CD4-positive, alpha-beta memory T cell (primary cell): ENCODE measurements at regions not wholly inside any gene's neighbourhood (a gene's known extent, or its start where the extent isn't known, plus 50 kb on each side); places are given as distances from the start of the nearest gene placed in this dataset.

Experiments
- CTCF ChIA-PET: fragments of 350-600 bp; sonication (Branson Sonifier 250); formaldehyde crosslinking; loops from one replicate; lab custom pipeline; 2021; ENCODE audit warnings: inconsistent platforms; ENCODE audit not compliant: partially characterized antibody; lab: Charles Lee
- POLR2A ChIA-PET: fragments of 350-600 bp; sonication (Branson Sonifier 250); formaldehyde crosslinking; loops from one replicate; lab custom pipeline; 2021; ENCODE audit not compliant: partially characterized antibody; lab: Charles Lee
- DNase-seq, 5 donors: peaks; one replicate each; pipeline versions ENCODE4 v3.0.0 to v3.0.0-alpha.2; 2020 to 2022; ENCODE audit warnings: mixed read lengths in 1 of 5
- H3K27ac ChIP-seq: one replicate; pipeline ENCODE4 v1.7.0; 2013; ENCODE audit warnings: low read depth, low read length
- H3K27me3 ChIP-seq: 2 replicates; pipeline ENCODE4 v1.7.0; 2013; ENCODE audit warnings: mild to moderate bottlenecking, low read length, moderate library complexity; ENCODE audit not compliant: insufficient read depth
- H3K36me3 ChIP-seq: 2 replicates; pipeline ENCODE4 v1.7.0; 2013; ENCODE audit warnings: mild to moderate bottlenecking, low read length, moderate library complexity; ENCODE audit not compliant: insufficient read depth
- H3K4me1 ChIP-seq: 2 replicates; pipeline ENCODE4 v1.7.0; 2013; ENCODE audit warnings: mild to moderate bottlenecking, low read length, moderate library complexity; ENCODE audit not compliant: insufficient read depth
- H3K4me3 ChIP-seq, 2 donors: one replicate each; pipeline ENCODE4 v1.7.0; 2013; ENCODE audit warnings: low read length in 2 of 2, mild to moderate bottlenecking in 1 of 2
- H3K9me3 ChIP-seq, 2 donors: one replicate each; pipeline ENCODE4 v1.7.0; 2013; ENCODE audit warnings: low read length in 2 of 2, control low read depth in 1 of 2; ENCODE audit not compliant: control insufficient read depth in 1 of 2
- H3K27ac Mint-ChIP-seq, 7 donors: one replicate each; pipeline ENCODE4 v1.8.0; 2020 to 2021; ENCODE audit warnings: mixed read lengths in 7 of 7, mild to moderate bottlenecking in 6 of 7, inconsistent platforms in 3 of 7, moderate library complexity in 3 of 7
- H3K27me3 Mint-ChIP-seq, 2 donors: one replicate each; pipeline ENCODE4 v1.8.0; 2020 to 2021; ENCODE audit warnings: mixed read lengths in 2 of 2
- H3K36me3 Mint-ChIP-seq, 2 donors: one replicate each; pipeline ENCODE4 v1.8.0; 2020 to 2021; ENCODE audit warnings: mixed read lengths in 2 of 2, inconsistent platforms in 1 of 2, mild to moderate bottlenecking in 1 of 2
- H3K4me1 Mint-ChIP-seq, 4 donors: one replicate each; pipeline ENCODE4 v1.8.0; 2020 to 2021; ENCODE audit warnings: mixed read lengths in 4 of 4, mild to moderate bottlenecking in 1 of 4
- H3K4me3 Mint-ChIP-seq, 8 donors: one replicate each; pipeline ENCODE4 v1.8.0; 2020 to 2021; ENCODE audit warnings: mixed read lengths in 8 of 8, mild to moderate bottlenecking in 7 of 8, moderate library complexity in 6 of 8, inconsistent platforms in 3 of 8
- H3K9me3 Mint-ChIP-seq, 8 donors: one replicate each; pipeline ENCODE4 v1.8.0; 2020 to 2021; ENCODE audit warnings: mixed read lengths in 8 of 8, mild to moderate bottlenecking in 5 of 8, inconsistent platforms in 3 of 8, moderate library complexity in 1 of 8
- intact Hi-C: fragments of 100-400 bp; cut with micrococcal nuclease; formaldehyde crosslinking; loops from one replicate; pipeline ENCODE4 v1.15.1; 2023

- H3K27ac ChIP-seq, result no peak overlapping the region
- ChIA-PET POLR2A (no interaction called here), CTCF (no interaction called here)
- Mint-ChIP-seq H3K9me3 (no peaks in the 10 kb centered on the region), H3K36me3 (no peaks in the 10 kb centered on the region), H3K27me3 (no peaks in the 10 kb centered on the region), H3K4me3 (no peak overlapping the region), H3K4me1 (peaks cover 0 to 3% (median 0%) of the 10 kb centered on the region in 4 donors), H3K27ac (no peak overlapping the region)
- DNase-seq, result no peak
- no peak overlapping the region for H3K4me3 ChIP-seq
- no peaks in the 10 kb centered on the region for H3K9me3 ChIP-seq
- H3K4me1 ChIP-seq, result no peaks in the 10 kb centered on the region
- H3K36me3 ChIP-seq, result no peaks in the 10 kb centered on the region
- no peaks in the 10 kb centered on the region for H3K27me3 ChIP-seq
- intact Hi-C loops, result no loop called here
Observed at GRCh38 chr5:93902288-93902687, 160.9 kb upstream of the POU5F2 start.

GRCh38 chr5:93899026-93899600, 157.7 kb upstream of the POU5F2 start:
- no peaks in the 10 kb centered on the region for H3K36me3 ChIP-seq
- peaks cover 0 to 6% (median under 1%) of the 10 kb centered on the region in 4 donors for H3K4me1 Mint-ChIP-seq
- H3K4me3 ChIP-seq, result no peak overlapping the region
- no peaks in the 10 kb centered on the region for H3K27me3 ChIP-seq
- no peaks in the 10 kb centered on the region for H3K27me3 Mint-ChIP-seq
- DNase-seq, result no peak
- ChIA-PET CTCF (interaction anchor here (0.7 to 1.4 kb wide), 4 partner anchors 17 to 839 kb away, joined by 3 to 5 read pairs (median 3); no protein-coding TSS in a partner anchor), POLR2A (no interaction called here)
- H3K4me1 ChIP-seq, result no peaks in the 10 kb centered on the region
- no peaks in the 10 kb centered on the region for H3K9me3 Mint-ChIP-seq
- H3K9me3 ChIP-seq, result no peaks in the 10 kb centered on the region
- H3K4me3 Mint-ChIP-seq, result no peak overlapping the region
- H3K36me3 Mint-ChIP-seq, result no peaks in the 10 kb centered on the region
- intact Hi-C loops, result no loop called here
- H3K27ac Mint-ChIP-seq, result no peak overlapping the region
- no peak overlapping the region for H3K27ac ChIP-seq

DNA sequence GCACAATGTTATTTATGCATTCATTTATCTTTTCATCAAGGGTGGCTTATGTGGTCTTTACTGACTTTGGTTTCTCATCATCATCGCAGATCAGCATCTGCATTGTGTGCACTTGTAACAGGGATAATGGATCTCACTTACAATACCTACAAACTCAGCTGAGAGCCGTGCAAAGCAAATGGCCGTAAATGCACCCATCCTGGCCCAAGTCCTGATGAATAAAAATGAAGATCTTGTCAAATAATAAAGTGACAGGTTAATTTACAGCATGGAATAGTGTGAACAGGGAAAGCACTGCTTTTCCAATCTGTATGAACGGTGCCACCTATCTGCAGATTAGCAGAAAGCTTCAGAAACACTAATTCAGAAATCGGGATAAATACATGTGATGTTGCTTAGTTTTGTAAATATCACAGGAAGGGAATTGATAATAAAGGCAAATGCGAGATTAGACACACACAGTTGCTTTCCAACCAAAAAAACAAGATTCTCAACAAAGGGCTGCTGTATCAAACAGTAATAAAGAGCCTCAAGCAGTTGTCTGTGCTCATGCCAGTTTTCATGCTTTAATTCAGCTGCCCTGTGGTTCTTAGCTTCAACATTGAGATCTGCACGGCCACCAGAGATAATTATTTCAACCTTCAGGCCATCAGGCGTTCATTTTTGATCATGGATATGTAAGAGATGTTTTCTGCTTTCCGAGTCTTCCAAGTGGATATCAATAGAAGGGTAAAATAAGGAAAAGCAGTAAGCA, 153.4 kb upstream of the POU5F2 start:
- Mint-ChIP-seq H3K36me3 (peaks cover 0 to 5% of the 10 kb centered on the region in 2 donors), H3K4me1 (peaks cover 0 to 9% (median 4%) of the 10 kb centered on the region in 4 donors), H3K4me3 (no peak overlapping the region), H3K27me3 (no peaks in the 10 kb centered on the region), H3K9me3 (no peaks in the 10 kb centered on the region), H3K27ac (no peak overlapping the region)
- no peaks in the 10 kb centered on the region for H3K36me3 ChIP-seq
- ChIA-PET POLR2A (no interaction called here), CTCF (no interaction called here)
- no peak overlapping the region for H3K27ac ChIP-seq
- H3K4me1 ChIP-seq, result no peaks in the 10 kb centered on the region
- H3K9me3 ChIP-seq, result no peaks in the 10 kb centered on the region
- no peaks in the 10 kb centered on the region for H3K27me3 ChIP-seq
- DNase-seq, result no peak
- no peak overlapping the region for H3K4me3 ChIP-seq
- intact Hi-C loops, result no loop called here

DNA sequence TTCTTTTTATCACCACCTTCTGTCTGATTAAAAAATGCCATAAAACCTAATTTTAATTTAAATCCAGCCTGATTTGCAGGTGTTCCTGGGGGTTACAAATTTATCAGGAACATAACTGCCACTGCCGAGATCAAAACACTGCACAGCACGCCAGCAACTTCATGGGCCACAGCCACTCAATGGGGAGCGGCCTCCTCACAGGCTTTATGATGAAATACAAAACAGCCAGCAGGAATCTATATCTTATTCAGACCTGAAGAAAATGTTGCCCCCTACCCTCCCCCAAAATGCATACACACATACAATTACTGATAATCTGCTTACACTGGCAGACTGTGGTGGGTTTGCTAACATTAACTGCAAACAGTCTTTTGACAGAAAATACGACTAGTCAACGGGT, 151.7 kb upstream of the POU5F2 start:
- H3K4me1 Mint-ChIP-seq, result peaks cover 0 to 10% (median 5%) of the 10 kb centered on the region in 4 donors
- H3K9me3 Mint-ChIP-seq, result no peaks in the 10 kb centered on the region
- ChIA-PET CTCF (no interaction called here), POLR2A (no interaction called here)
- H3K27me3 ChIP-seq, result no peaks in the 10 kb centered on the region
- no peaks in the 10 kb centered on the region for H3K4me1 ChIP-seq
- H3K27me3 Mint-ChIP-seq, result no peaks in the 10 kb centered on the region
- H3K4me3 ChIP-seq, result no peak overlapping the region
- H3K27ac Mint-ChIP-seq, result no peak overlapping the region
- H3K4me3 Mint-ChIP-seq, result no peak overlapping the region
- no peaks in the 10 kb centered on the region for H3K36me3 ChIP-seq
- H3K27ac ChIP-seq, result no peak overlapping the region
- peaks cover 0 to 5% of the 10 kb centered on the region in 2 donors for H3K36me3 Mint-ChIP-seq
- no peaks in the 10 kb centered on the region for H3K9me3 ChIP-seq
- no peak for DNase-seq
- intact Hi-C loops, result no loop called here

- no peaks in the 10 kb centered on the region for H3K36me3 ChIP-seq
- DNase-seq, result no peak
- ChIA-PET CTCF (no interaction called here), POLR2A (no interaction called here)
- H3K4me3 Mint-ChIP-seq, result no peak overlapping the region
- H3K36me3 Mint-ChIP-seq, result peaks cover 0 to 5% of the 10 kb centered on the region in 2 donors
- H3K4me3 ChIP-seq, result no peak overlapping the region
- H3K9me3 ChIP-seq, result no peaks in the 10 kb centered on the region
- H3K27ac ChIP-seq, result no peak overlapping the region
- peaks cover 4 to 16% (median 9%) of the 10 kb centered on the region in 4 donors for H3K4me1 Mint-ChIP-seq
- H3K4me1 ChIP-seq, result peaks cover 4% of the 10 kb centered on the region
- no peaks in the 10 kb centered on the region for H3K9me3 Mint-ChIP-seq
- no peaks in the 10 kb centered on the region for H3K27me3 ChIP-seq
- no peaks in the 10 kb centered on the region for H3K27me3 Mint-ChIP-seq
- intact Hi-C loops, result no loop called here
- H3K27ac Mint-ChIP-seq, result no peak overlapping the region
Observed at GRCh38 chr5:93892481-93892880, 151.1 kb upstream of the POU5F2 start.

DNA sequence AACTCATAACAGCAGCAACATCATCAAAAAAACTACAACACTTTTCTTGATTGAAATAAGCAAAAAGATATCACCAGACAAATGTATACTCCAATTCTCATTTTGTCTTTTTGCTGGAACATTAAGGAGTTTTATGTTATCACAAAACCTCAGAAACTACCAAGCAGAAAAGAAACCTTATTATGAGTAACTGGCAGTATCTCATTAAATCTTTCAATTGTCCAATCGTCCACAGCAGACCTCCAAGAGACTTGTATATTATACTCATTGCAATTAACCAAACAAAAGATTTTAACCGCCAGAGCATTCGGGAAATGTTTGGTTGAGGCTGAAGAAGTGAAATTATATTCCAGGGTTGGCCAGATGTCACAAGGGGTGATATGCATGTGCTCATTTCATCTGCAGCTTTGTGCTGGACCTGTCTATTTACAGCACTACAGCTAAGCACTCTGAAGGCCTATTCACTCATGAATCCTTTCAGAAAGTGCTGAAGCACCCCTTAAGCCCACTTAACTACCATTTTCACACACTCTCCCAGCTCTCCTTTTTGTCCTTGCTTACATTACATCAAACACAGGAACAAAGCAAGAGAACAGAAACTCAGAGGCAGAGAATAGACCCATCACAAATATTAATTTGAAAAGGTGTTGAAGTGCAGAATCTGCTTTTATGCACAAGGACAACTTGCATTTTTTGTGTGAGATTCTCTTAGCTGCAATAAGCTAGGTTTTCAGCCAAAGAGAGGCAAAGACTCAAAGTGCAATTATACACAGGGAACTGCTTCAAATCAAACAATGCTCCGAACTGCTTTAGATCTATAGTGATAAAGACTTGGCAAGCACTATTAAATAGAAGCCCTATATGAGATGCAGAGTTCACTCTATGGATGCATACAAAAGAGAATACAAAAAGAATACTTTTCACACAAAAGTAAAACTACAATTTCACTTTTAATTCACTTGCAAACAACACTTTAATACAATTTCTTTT, 150.4 kb upstream of the POU5F2 start:
- no peak overlapping the region for H3K4me3 Mint-ChIP-seq
- POLR2A ChIA-PET, result no interaction called here
- H3K9me3 Mint-ChIP-seq, result no peaks in the 10 kb centered on the region
- H3K9me3 ChIP-seq, result no peaks in the 10 kb centered on the region
- H3K27ac ChIP-seq, result no peak overlapping the region
- H3K4me3 ChIP-seq, result no peak overlapping the region
- H3K27ac Mint-ChIP-seq, result peak overlapping the region in 1 of 7 donors; percentile 44
- H3K4me1 ChIP-seq, result peaks cover 6% of the 10 kb centered on the region
- peaks cover 0 to 8% of the 10 kb centered on the region in 2 donors for H3K36me3 Mint-ChIP-seq
- H3K27me3 ChIP-seq, result no peaks in the 10 kb centered on the region
- H3K4me1 Mint-ChIP-seq, result peaks cover 11 to 23% (median 14%) of the 10 kb centered on the region in 4 donors
- DNase-seq, result no peak
- no peaks in the 10 kb centered on the region for H3K36me3 ChIP-seq
- no peaks in the 10 kb centered on the region for H3K27me3 Mint-ChIP-seq
- intact Hi-C loops, result no loop called here
- CTCF ChIA-PET, result no interaction called here

DNA sequence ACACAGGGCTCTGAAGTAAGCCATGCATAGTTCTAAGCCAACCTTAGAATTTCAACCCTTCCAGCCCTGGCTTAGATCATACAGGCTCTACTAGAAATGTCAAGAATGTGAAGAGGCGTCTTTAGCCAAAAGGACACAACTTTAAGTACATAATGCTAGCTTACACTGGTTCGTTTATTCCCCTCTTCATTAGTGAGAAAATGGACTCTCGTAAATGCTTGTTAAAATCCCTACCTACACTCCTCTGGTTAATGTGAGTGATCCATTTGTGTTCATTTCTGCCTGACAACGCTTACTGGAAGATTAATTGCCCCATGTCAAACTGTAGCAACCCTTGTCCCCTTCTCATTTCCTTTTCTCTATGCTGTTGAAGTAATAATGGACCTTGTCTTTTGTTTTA, 149.3 kb upstream of the POU5F2 start:
- no peaks in the 10 kb centered on the region for H3K36me3 ChIP-seq
- Mint-ChIP-seq H3K27ac (no peak overlapping the region), H3K27me3 (no peaks in the 10 kb centered on the region), H3K9me3 (no peaks in the 10 kb centered on the region), H3K4me1 (peaks cover 17 to 27% (median 19%) of the 10 kb centered on the region in 4 donors), H3K4me3 (no peak overlapping the region), H3K36me3 (peaks cover 0 to 11% of the 10 kb centered on the region in 2 donors)
- CTCF ChIA-PET, result no interaction called here
- H3K9me3 ChIP-seq, result no peaks in the 10 kb centered on the region
- intact Hi-C loops, result no loop called here
- no peak for DNase-seq
- peaks cover 6% of the 10 kb centered on the region for H3K4me1 ChIP-seq
- POLR2A ChIA-PET, result no interaction called here
- no peaks in the 10 kb centered on the region for H3K27me3 ChIP-seq
- H3K4me3 ChIP-seq, result no peak overlapping the region
- H3K27ac ChIP-seq, result no peak overlapping the region
